SH-SY5Y (cell line): ENCODE measurements at regions not wholly inside any gene's neighbourhood (a gene's known extent, or its start where the extent isn't known, plus 50 kb on each side); places are given as distances from the start of the nearest gene placed in this dataset.

Source experiments
- GATA2 ChIP-seq: IDR thresholded peaks from 2 replicates; pipeline ENCODE4 v1.6.1; 2011; ENCODE audit warnings: mild to moderate bottlenecking, low read depth, low read length
- GATA3 ChIP-seq: IDR thresholded peaks from 2 replicates; pipeline ENCODE4 v1.6.1; 2011; ENCODE audit warnings: low read depth, mild to moderate bottlenecking, low read length, moderate library complexity

GRCh38 chr6:15966000-15966520, 162.8 kb upstream of the MYLIP start:
- TF ChIP-seq GATA2: no peak
- no peak for TF ChIP-seq GATA3
